ENCODE measurements at regions not wholly inside any gene's neighbourhood (a gene's known extent, or its start where the extent isn't known, plus 50 kb on each side); places are given as distances from the start of the nearest gene placed in this dataset.

DNA sequence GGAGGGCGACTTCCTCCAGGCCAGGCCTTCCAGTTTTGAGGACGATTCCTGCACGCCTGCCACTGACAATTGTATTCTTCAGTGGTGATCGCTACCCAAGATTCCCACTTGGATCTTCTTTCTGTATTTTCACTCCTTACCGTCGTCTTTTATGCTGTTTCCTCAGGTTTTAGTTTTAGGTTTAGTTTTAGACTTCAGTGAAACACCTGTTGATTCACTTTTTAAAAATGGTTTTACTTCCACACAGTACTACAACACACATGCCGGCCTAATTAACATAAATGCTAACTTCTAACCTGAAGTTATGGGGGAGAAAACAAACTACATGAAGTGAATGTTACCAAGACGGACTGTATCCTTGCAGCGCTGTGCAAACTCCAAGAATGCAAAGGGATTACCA is 530.6 kb upstream of the MGMT start:
- TF ChIP-seq, protein P1, sequence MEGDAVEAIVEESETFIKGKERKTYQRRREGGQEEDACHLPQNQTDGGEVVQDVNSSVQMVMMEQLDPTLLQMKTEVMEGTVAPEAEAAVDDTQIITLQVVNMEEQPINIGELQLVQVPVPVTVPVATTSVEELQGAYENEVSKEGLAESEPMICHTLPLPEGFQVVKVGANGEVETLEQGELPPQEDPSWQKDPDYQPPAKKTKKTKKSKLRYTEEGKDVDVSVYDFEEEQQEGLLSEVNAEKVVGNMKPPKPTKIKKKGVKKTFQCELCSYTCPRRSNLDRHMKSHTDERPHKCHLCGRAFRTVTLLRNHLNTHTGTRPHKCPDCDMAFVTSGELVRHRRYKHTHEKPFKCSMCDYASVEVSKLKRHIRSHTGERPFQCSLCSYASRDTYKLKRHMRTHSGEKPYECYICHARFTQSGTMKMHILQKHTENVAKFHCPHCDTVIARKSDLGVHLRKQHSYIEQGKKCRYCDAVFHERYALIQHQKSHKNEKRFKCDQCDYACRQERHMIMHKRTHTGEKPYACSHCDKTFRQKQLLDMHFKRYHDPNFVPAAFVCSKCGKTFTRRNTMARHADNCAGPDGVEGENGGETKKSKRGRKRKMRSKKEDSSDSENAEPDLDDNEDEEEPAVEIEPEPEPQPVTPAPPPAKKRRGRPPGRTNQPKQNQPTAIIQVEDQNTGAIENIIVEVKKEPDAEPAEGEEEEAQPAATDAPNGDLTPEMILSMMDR (IDR thresholded peaks at IDR 0.05) = no peak
- TF ChIP-seq POLR2A (IDR thresholded peaks at IDR 0.05) = no peak
